Progenitor cell of endocrine pancreas (in vitro differentiated cells): ENCODE measurements at regions not wholly inside any gene's neighbourhood (a gene's known extent, or its start where the extent isn't known, plus 50 kb on each side); places are given as distances from the start of the nearest gene placed in this dataset.
"Not testable (repeated sequence)": the region's sequence is repeated elsewhere in the genome, so short reads cannot be mapped to it uniquely, and the experiment has no call there.

ENCODE experiments used
- DNase-seq: peaks from one replicate; pipeline ENCODE4 v3.0.0; 2021; ENCODE audit warnings: low spot score; ENCODE audit not compliant: unreplicated experiment
- H3K27ac Mint-ChIP-seq: 2 replicates; pipeline ENCODE4 v1.8.0; 2021; ENCODE audit warnings: mild to moderate bottlenecking, moderate library complexity, mixed read lengths
- H3K27me3 Mint-ChIP-seq: 2 replicates; pipeline ENCODE4 v1.8.0; 2021; ENCODE audit warnings: mixed read lengths
- H3K36me3 Mint-ChIP-seq: 2 replicates; pipeline ENCODE4 v1.8.0; 2022; ENCODE audit warnings: mixed read lengths; ENCODE audit not compliant: insufficient read depth
- H3K4me1 Mint-ChIP-seq: 2 replicates; pipeline ENCODE4 v1.8.0; 2021; ENCODE audit warnings: low read depth, mixed read lengths
- H3K4me3 Mint-ChIP-seq: 2 replicates; pipeline ENCODE4 v1.8.0; 2021; ENCODE audit warnings: low read depth, mild to moderate bottlenecking, moderate library complexity, mixed read lengths
- H3K9me3 Mint-ChIP-seq: 2 replicates; pipeline ENCODE4 v1.8.0; 2021; ENCODE audit warnings: low read depth, mixed read lengths
- TF ChIP-seq, protein P1 (sequence below): fragments of 200-600 bp; sonication (generic); IDR thresholded peaks from one replicate; pipeline ENCODE4 v1.5.0; 2021; ENCODE audit warnings: antibody characterized with exemption, mild to moderate bottlenecking; ENCODE audit not compliant: unreplicated experiment

- not testable (repeated sequence) for H3K27me3 Mint-ChIP-seq, H3K9me3 Mint-ChIP-seq, DNase-seq, H3K4me1 Mint-ChIP-seq, H3K27ac Mint-ChIP-seq, H3K36me3 Mint-ChIP-seq, H3K4me3 Mint-ChIP-seq
- TF ChIP-seq, protein P1, sequence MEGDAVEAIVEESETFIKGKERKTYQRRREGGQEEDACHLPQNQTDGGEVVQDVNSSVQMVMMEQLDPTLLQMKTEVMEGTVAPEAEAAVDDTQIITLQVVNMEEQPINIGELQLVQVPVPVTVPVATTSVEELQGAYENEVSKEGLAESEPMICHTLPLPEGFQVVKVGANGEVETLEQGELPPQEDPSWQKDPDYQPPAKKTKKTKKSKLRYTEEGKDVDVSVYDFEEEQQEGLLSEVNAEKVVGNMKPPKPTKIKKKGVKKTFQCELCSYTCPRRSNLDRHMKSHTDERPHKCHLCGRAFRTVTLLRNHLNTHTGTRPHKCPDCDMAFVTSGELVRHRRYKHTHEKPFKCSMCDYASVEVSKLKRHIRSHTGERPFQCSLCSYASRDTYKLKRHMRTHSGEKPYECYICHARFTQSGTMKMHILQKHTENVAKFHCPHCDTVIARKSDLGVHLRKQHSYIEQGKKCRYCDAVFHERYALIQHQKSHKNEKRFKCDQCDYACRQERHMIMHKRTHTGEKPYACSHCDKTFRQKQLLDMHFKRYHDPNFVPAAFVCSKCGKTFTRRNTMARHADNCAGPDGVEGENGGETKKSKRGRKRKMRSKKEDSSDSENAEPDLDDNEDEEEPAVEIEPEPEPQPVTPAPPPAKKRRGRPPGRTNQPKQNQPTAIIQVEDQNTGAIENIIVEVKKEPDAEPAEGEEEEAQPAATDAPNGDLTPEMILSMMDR = peak; percentile 18
Observed at GRCh38 chr2:89154247-89154682, 462.8 kb downstream of the RPIA start.

DNA sequence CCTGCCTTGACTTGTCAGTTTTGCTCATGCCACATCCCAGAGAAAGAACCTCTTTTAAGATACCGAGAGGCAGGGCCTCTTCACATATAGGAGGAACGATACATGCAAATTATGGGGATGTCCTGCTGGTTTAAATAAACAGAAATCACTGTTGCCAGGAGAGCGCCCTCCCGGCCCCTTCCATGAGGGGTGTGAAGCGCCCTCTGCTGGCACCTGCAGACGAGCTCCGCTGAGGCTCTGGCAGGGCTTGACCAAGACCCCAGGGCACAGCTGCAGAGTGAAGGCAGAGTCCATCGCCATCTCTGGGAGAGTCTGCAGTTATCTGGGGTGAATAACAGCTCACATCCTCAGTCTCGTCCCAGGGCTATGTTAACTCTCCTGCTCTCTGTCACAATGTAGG, 468.8 kb downstream of the RPIA start:
- not testable (repeated sequence) for DNase-seq, H3K4me1 Mint-ChIP-seq, H3K4me3 Mint-ChIP-seq, H3K27ac Mint-ChIP-seq, H3K27me3 Mint-ChIP-seq, H3K9me3 Mint-ChIP-seq, H3K36me3 Mint-ChIP-seq
- TF ChIP-seq, protein P1 = peak; percentile 16

DNA sequence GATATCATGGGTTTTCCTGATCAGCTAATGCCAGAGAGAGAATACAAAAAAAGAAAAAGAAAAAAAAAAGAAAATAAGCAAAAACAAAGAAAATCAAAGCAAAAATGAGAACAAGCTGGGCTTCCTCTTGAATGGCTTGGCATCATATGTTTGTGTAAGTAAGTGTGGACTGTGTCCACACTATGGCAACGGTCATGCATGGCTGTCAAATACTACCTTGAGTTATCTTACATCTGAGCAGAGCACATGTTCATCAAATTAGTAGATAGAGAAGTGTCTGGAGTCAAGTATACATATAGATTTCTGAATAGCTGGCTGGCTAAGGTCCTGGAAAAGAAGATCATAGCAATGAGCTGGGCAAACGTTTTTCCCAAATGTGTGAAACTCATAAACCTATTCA, 470.2 kb downstream of the RPIA start:
- H3K27ac Mint-ChIP-seq, H3K4me3 Mint-ChIP-seq, DNase-seq, H3K27me3 Mint-ChIP-seq, H3K4me1 Mint-ChIP-seq, H3K36me3 Mint-ChIP-seq, H3K9me3 Mint-ChIP-seq: not testable (repeated sequence)

- not testable (repeated sequence) for H3K4me3 Mint-ChIP-seq, H3K27ac Mint-ChIP-seq, H3K36me3 Mint-ChIP-seq, H3K9me3 Mint-ChIP-seq, H3K27me3 Mint-ChIP-seq, DNase-seq, H3K4me1 Mint-ChIP-seq
Observed at GRCh38 chr2:89170506-89171173, 479.2 kb downstream of the RPIA start.

DNA sequence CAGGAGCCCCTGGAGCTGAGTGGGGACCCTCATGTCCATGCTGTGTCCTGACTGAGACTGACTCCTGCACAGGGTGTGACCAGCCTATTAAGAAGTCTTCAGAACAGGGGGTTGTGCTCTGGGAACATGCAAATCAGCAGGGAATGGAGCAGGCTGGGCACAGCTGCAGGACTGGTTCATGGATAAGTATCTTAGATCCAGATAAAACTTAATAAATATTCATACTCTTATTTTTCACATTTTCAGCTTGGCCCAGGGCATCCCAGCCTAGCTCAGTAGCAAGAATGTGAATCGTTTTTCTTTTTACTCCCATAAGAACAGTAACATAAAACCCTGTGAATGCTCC, 479.7 kb downstream of the RPIA start:
- H3K27ac Mint-ChIP-seq, DNase-seq, H3K9me3 Mint-ChIP-seq, H3K36me3 Mint-ChIP-seq, H3K27me3 Mint-ChIP-seq, H3K4me3 Mint-ChIP-seq, H3K4me1 Mint-ChIP-seq: not testable (repeated sequence)

DNA sequence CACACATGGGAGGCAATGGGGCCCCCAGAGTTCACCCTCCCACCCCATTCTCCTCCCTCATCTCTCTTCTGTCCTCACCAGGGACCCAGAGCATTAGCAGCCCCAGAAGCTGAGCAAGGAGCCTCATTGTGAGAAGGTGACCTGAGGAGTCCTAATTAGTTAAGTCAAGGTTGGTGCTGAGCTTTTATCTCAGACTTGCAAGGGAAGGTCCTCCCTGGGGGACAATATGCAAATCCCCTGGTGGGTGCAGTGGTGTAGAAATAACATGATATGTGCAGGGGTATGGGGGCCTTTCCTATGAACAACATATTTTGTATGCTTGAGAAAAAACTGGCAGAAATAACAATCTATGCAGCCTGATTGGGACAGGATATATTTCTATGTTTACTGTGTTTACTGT, 485.5 kb downstream of the RPIA start:
- not testable (repeated sequence) for H3K27ac Mint-ChIP-seq, H3K36me3 Mint-ChIP-seq, H3K4me1 Mint-ChIP-seq, DNase-seq, H3K4me3 Mint-ChIP-seq, H3K27me3 Mint-ChIP-seq
- H3K9me3 Mint-ChIP-seq = peaks cover 15% of the 10 kb centered on the region

DNA sequence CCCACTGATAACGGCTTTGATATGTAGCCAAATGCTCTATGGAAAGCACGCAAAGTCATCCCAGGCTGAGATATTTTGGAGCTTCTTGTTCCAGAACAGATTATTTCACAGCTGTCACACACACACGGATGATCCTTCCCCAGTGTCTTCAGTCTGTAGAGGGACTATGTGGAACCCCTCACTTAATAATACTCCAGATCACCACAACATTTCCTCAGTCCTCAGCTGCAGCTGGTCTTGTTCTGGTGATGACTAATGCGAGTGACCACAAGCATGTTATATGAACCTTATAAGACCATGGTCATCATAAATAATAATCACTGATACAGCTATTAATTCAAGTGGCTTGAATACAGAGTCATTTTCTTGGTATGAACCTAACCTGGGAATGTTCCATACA, 490.7 kb downstream of the RPIA start:
- not testable (repeated sequence) for DNase-seq, H3K36me3 Mint-ChIP-seq, H3K4me3 Mint-ChIP-seq, H3K27ac Mint-ChIP-seq, H3K27me3 Mint-ChIP-seq, H3K4me1 Mint-ChIP-seq
- H3K9me3 Mint-ChIP-seq = peaks cover 19% of the 10 kb centered on the region

GRCh38 chr2:89184746-89185145, 493.3 kb downstream of the RPIA start:
- H3K36me3 Mint-ChIP-seq, H3K4me3 Mint-ChIP-seq, H3K4me1 Mint-ChIP-seq, H3K27ac Mint-ChIP-seq, DNase-seq, H3K27me3 Mint-ChIP-seq: not testable (repeated sequence)
- peaks cover 20% of the 10 kb centered on the region for H3K9me3 Mint-ChIP-seq

DNA sequence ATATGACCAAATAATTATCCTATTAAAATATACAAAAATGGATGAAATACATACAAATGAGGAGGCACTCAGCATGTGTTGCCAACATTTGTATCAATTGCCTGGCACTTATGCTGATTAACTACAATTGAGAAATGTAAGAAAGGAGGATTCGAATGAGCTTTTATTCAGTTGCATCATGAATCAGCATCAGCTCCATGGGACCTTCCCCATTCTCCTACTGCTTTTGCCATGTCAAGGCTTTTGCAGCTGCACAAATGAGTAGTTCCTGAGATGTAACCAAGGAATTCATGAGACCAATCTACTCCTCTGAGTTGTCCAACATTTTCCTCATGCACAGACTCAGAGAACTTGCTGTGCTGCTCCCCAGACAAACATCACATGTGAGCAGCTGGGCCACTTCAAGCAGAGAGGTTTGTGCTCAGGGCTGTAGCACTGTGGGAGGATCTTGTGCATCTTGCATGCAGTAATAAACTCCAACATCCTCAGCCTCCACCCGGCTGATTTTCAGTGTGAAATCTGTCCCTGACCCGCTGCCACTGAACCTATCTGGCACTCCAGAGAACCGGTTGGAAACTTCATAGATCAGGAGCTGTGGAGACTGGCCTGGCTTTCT, 504.3 kb downstream of the RPIA start:
- peaks cover 41% of the 10 kb centered on the region for H3K9me3 Mint-ChIP-seq
- not testable (repeated sequence) for H3K27me3 Mint-ChIP-seq, H3K27ac Mint-ChIP-seq, DNase-seq, H3K4me3 Mint-ChIP-seq, H3K4me1 Mint-ChIP-seq, H3K36me3 Mint-ChIP-seq

GRCh38 chr2:89196719-89197118, 505.2 kb downstream of the RPIA start:
- H3K27me3 Mint-ChIP-seq, DNase-seq, H3K27ac Mint-ChIP-seq, H3K4me1 Mint-ChIP-seq, H3K4me3 Mint-ChIP-seq, H3K36me3 Mint-ChIP-seq: not testable (repeated sequence)
- peaks cover 34% of the 10 kb centered on the region for H3K9me3 Mint-ChIP-seq

DNA sequence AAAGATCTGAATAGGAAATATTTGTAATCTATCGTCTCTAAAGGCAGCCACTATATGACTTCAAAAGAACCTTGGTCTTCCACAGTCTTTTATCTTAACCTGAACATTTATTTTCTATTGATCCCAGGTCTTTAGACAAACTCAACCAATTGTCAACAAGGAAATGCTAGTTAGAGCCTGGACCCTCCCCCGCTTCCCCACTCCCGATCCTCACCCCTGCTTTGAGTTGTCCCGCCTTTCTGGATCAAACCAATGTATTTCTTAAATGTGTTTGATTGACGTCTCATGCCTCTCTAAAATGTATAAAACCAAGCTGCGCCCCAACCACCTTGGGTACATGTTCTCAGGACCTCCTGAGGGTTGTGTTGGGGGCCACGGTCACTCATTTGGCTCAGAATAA, 506.6 kb downstream of the RPIA start:
- peaks cover 34% of the 10 kb centered on the region for H3K9me3 Mint-ChIP-seq
- not testable (repeated sequence) for H3K36me3 Mint-ChIP-seq, H3K27me3 Mint-ChIP-seq, H3K4me3 Mint-ChIP-seq, H3K4me1 Mint-ChIP-seq, DNase-seq, H3K27ac Mint-ChIP-seq
